Posterior vena cava (tissue), 2 donors: ENCODE measurements at regions not wholly inside any gene's neighbourhood (a gene's known extent, or its start where the extent isn't known, plus 50 kb on each side); places are given as distances from the start of the nearest gene placed in this dataset.

Experiments
- DNase-seq: peaks from one replicate; pipeline ENCODE4 v3.0.0-alpha.2; 2020; ENCODE audit warnings: low spot score
- intact Hi-C, 2 donors: fragments of 100-400 bp; cut with DNase I; formaldehyde crosslinking; loops; one replicate each; pipeline versions ENCODE4 v1.14.1 to v1.14.2; 2022 to 2023
- donor health status: DM: yes; HTN: yes; CAD: no.
- donor health status: DM: yes; HTN: yes; CAD: no.

DNA sequence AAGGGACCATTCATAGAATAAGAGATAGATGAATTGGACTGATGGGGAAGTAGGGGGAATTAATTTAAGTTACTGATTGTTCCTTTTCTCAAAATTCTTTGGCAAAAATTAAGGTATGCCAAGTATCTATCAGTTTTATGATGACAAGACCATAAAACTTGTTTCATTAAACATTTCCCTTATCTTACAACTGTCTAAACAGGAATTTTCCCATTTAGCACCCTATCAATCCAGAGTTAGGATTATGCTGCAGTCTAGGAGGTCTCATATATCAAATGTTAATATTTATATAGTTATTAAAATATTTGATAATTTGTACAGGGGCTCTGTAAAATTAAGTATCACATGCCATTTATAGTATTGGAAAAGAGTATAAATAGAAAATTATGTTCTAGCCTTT is 51.5 kb upstream of the ARID1B start:
- intact Hi-C loops = no loop called here
- DNase-seq = no peak

GRCh38 chr6:156720691-156721685 is 56.2 kb upstream of the ARID1B start:
- DNase-seq = no peak
- intact Hi-C loops = no loop called here

DNA sequence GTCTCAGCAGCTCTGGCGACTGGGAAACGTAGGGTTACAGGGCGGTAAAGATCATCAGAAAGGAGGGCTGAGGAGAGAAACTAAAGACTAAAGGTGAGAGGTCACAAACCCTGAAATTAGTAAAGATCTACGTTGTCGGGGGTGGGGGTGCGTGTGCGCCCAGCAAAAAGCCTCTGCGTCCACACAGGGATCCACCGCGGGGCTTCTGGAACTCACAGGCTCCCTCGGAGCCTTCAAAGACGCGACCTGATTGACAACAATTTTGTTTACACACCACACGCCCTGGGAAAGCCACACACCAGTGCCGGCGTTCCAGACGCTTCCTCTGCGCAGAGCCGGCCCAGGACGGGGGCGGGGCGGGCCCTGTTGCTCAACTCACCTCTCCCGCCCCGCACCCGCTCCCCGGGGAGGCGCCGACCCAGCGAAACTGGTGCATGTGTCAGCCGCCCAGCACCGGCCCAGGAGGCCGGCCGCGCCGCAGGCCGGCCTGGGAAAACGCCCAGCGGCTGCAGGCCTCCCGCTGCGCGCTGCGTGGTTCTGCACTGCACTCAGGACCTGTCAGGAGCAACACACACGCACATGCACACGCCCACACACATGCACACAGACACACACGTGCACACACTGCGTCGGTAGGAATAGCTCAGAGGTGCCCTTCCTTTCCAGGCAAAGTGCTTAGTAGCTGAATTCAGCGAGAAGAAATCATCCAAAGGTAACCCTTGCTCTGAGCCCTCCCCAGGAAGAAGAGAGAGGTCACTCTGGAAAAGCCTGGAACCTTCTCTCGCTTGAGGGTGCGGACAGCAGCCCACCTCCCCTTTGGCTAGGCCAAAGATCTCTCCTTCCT is 57.2 kb upstream of the ARID1B start:
- peak; percentile 97 for DNase-seq
- intact Hi-C loops = no loop called here

DNA sequence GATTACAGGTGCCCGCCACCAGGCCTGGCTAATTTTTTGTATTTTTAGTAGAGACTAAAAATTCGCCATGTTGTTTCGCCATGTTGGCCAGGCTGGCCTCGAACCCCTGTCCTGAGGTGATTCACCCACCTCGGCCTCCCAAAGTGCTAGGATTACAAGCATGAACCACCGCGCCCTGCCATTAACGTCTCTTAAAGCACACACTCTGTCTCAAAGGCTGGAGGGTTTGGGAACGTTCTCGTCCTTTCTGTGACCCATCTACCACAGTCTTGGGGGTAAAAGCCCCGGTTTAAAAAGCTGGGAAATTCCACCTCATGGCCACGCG is 57.8 kb upstream of the ARID1B start:
- intact Hi-C loops = no loop called here
- DNase-seq = no peak

DNA sequence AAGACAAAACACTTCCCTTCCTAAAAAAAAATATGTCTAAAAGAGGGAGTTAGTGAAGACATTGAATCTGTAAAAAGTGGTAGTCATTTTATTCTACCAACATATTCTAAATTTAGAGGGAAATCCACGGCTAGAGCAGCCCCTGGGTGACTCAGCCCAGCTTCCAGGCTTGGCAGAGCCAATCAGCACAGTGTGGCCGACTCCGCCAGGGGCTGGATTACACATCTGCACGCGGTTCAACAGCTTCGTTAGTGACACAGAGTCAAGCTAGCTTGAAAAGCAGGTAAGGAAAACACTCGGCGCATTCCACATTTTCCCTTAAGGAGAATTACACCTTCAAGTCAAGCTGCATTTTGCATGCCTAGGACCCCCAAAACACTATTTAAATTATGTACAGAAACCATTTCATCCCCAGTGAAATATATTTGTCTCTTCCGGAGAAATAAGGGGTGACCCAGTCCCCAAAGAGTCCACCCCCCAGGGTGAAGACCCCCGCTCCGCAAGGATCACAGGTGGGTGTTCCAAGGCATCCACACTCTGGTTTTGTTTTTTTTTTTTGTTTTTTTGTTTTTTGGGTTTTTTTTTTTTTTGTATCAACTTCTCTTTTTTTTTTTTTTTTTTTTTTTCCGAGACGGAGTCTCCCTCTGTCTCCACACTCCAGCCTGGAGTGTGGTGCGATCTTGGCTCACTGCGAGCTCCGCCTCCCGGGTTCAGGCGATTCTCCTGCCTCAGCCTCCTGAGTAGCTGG is 58.4 kb upstream of the ARID1B start:
- intact Hi-C loops = no loop called here
- DNase-seq = peak; percentile 86

DNA sequence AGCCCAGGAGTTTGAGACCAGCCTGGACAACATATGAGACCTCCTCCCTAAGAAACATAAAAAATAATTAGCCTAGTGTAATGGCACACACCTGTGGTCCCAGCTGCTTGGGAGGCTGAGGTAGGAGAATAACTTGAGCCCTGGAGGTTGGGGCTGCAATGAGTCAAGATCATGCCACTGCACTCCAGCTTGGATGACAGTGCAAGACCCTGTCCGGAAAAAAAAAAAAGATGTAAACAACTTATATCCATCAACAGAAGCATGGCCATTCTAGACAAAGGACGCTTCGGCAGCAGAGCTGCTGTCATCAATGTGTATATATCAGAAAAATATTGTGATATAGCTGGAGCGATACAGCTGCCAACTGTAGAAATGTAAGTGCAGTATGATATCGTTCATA is 59.6 kb upstream of the ARID1B start:
- DNase-seq = no peak
- intact Hi-C loops = no loop called here

DNA sequence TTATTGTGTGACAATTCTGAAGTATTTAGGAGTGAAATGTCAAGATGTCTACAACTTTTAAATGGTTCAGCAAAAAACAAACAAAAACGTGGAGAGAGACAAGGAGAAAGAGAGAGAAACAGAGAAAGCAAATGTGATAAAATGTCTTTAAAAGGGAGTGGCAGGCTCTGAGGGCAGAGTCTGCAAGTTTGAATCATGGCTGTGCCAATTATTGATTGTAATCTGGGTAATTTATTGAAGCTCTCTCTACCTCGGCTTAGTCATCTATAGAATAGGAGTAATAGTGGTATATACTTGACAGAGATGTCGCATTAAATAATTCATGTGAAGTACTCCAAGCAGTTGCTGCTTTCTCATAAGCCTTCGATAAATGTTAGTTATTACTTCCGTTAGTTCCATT is 61.3 kb upstream of the ARID1B start:
- no peak for DNase-seq
- intact Hi-C loops = no loop called here

DNA sequence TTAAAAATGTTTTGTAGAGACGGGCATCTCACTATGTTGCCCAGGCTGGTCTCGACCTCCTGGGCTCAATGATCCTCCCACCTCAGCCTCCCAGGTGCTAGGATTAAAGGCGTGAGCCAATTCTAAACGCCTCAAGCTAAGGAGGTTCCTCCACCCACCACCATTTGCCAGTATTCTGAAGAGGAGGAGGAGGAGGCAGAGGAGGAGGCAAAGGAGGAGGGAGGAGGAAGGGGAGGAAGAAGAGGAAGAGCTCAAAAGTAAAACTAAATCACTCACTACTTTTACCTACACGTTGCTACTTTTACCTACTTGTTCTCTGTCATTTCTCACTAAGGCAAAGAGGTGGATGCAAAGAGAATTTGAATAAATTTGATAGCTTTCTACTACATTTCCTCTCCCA is 63.6 kb upstream of the ARID1B start:
- no peak for DNase-seq
- intact Hi-C loops = no loop called here

- no peak for DNase-seq
- intact Hi-C loops = no loop called here
Observed at GRCh38 chr6:156710479-156710878, 66.7 kb upstream of the ARID1B start.

DNA sequence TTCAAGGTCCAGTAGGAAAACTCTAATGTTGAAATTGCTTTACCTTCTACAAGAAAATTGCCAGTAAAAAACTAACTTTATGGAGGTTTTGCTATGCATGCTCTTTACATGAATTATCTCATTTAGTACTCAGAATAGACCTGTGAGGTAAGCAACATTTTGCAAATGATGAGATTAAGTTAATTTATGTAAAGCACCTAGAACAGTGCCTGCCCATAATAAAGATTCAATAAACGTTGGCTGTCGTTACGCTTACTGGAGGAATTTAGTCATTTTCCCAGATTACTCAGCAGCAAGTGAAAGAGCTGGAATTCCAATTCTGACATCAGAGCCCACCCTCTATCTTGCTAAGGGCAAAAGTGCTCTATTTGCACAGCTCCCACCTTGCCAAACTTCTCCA is 69.4 kb upstream of the ARID1B start:
- intact Hi-C loops = no loop called here

GRCh38 chr6:156703719-156704118 is 73.5 kb upstream of the ARID1B start:
- DNase-seq = no peak
- intact Hi-C loops = no loop called here

More for the DNA sequence above, 69.4 kb upstream of the ARID1B start:
- no peak for DNase-seq

DNA sequence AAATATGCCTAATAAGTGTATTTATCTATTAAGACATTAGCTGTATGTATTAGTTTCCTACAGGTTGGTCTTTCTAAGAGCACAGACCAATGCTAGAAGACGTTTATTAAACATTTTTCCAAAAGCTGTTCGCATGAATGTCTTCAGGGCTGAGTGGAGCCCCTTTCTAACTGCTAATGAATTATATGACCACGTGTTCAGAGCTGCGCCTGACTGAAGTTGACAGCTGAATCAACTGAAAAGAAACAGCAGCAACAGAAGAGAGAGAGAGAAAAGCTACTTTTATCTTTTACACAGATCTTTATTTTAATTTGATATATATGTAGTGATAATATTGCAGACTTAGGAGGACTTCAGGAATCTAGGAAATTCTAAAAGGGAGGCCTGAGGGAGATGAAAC is 75.2 kb upstream of the ARID1B start:
- intact Hi-C loops = no loop called here
- no peak for DNase-seq

- intact Hi-C loops = no loop called here
- DNase-seq = no peak
Observed at GRCh38 chr6:156700440-156701057, 76.6 kb upstream of the ARID1B start.

GRCh38 chr6:156699935-156700334 is 77.2 kb upstream of the ARID1B start:
- intact Hi-C loops = no loop called here
- no peak for DNase-seq

- no peak for DNase-seq
- intact Hi-C loops = no loop called here
Observed at GRCh38 chr6:156699017-156699421, 78.2 kb upstream of the ARID1B start.

- no peak for DNase-seq
- intact Hi-C loops = no loop called here
Observed at GRCh38 chr6:156698239-156699016, 78.8 kb upstream of the ARID1B start.

- intact Hi-C loops = no loop called here
- DNase-seq = no peak
Observed at GRCh38 chr6:156697225-156697830, 79.8 kb upstream of the ARID1B start.

GRCh38 chr6:156695742-156696141 is 81.4 kb upstream of the ARID1B start:
- intact Hi-C loops = no loop called here
- DNase-seq = no peak
